HG02840 (cell line): ENCODE measurements at regions not wholly inside any gene's neighbourhood (a gene's known extent, or its start where the extent isn't known, plus 50 kb on each side); places are given as distances from the start of the nearest gene placed in this dataset.

Experiments used
- ATAC-seq: cut with Tn5 transposase; IDR thresholded peaks from one replicate; pipeline ENCODE4 v1.9.1; 2021; ENCODE audit warnings: mild to moderate bottlenecking, moderate library complexity, moderate number of reproducible peaks; ENCODE audit not compliant: unreplicated experiment, low FRiP score

DNA sequence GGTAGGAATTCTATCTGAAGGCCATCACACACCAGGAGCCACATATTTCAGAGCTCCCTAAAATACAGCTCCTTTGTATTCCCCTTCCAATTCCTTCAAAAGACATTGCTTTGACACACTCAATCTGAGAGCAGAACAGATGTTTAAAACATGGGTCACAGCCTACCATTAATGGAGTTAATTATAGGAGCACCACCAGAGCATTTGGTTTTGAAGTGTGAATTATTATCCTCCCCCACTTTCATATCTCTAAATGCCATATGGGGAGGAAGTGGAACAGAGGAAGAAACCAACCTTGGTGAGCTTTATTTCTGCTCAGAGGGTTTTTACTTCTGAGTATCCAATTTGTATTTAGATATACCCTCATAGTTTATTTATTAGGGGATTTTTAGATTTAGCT, 50.7 kb upstream of the TNFRSF21 start:
- no peak for ATAC-seq

DNA sequence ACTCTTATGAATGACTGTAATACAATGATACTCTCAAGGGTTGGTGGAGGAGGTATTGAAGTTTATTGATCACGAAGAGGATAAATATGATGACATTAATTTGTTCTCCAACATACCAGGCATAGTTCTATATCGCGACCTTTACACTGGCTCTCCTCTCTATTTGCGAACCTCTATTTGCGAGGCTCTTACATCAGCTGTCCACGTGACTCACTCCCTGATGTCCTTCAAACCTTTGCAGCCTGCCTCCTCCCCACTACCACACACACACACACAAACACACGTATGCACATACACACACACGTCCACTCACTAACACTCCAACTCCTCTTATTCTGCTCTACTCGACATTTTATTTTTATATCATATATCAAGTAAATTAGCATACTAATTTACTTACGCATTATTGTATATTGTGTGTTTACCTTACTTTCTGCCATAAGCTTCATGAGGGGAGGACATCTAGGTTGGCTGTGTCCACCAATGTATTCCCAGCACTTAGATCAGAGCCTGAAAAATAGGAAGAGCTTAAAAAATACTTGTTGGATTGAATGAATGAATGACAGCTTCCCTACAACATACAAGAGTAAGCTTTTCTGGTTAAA, 53.3 kb upstream of the TNFRSF21 start:
- ATAC-seq, result no peak

DNA sequence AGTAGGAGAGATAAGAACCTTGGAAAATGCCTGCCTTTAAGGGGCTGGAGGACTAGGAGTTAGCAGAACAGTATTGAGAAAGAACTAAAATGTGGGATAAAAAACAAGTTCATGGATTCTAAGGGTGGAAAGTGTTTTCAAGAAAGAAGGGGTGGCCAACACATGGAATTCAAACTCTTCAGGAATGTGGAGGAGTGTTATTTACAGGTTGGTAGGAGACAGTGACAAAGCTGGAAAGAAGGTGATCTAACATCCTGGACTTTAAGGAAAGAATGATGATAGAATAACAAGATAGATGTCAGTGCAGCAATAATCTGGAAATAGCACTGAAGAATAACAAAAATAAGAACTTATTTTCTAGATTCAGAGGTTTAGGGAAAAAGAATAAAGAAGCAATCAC, 54.0 kb upstream of the TNFRSF21 start:
- no peak for ATAC-seq

DNA sequence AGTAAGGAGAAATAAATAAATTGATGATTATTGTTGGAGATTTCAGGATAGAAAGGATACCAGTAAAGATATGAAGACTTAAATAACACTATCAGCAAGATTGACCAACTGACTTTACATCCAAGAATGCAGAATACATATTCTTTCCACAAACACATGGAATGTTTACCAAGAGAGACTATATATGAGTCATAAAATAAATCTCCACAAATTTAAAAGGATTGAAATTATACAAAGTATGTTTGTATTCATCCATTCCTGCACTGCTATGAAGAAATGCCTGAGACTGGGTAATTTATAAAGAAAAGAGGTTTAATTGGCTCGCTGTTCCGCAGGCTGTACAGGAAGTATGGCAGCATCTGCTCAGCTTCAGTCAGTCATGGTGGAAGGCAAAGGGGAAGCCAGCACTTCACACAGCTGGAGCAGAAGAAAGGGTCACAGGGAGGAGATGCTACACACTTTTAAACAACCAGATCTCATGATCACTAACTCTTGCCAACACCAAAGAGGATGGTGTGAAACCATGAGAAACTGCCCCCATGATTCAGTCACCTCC, 56.7 kb upstream of the TNFRSF21 start:
- no peak for ATAC-seq

DNA sequence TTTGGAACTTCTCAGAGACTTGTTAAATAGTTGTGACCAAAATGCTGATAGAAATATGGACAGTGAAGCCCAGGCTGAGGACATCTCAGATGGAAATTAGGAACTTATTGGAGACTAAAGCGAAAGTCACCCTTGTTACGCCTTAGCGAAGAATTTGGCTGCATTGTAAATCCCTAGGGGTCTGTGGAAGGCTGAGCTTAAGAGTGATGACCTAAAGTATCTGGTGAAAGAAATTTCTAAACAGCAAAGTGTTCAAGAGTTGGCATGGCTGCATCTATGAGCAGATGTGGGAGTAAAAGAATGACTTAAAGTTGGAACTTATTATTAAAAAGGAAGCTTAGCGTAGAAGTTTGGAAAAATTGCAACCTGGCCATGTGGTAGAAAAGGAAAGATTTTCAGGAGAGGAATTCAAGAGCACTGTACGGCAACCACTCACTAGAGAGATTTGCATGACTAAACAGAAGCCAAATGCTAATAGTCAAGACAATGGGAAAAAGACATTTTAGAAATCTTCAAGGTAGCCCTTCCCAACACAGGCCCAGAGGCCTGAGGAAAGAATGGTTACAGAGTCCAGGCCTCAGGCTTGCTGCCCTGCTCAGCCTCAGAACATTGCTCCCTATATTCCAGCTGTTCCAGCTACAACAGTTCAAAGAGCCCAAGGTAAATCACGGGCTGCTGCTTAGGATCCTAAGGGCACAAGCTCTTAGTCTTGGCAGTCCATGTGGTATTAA, 61.6 kb upstream of the TNFRSF21 start:
- no peak for ATAC-seq

DNA sequence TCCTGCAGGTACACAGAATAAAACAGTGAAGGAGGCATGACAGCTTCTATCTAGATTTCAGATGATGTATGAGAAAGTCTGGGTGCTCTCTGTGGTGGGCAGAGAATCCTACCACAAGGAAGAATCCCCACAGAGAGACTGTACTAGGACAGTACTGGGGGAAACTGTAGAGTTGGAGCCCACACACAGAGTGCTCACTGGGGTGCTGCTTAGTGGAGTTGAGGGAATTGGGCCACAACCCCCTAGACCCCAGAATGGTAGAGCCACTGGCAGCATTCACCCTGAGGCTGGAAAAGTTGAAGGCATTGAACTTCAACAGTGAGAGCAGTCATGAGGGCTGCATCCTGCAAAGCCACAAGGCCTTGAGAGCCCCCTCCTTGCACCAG, 62.2 kb upstream of the TNFRSF21 start:
- ATAC-seq, result no peak

DNA sequence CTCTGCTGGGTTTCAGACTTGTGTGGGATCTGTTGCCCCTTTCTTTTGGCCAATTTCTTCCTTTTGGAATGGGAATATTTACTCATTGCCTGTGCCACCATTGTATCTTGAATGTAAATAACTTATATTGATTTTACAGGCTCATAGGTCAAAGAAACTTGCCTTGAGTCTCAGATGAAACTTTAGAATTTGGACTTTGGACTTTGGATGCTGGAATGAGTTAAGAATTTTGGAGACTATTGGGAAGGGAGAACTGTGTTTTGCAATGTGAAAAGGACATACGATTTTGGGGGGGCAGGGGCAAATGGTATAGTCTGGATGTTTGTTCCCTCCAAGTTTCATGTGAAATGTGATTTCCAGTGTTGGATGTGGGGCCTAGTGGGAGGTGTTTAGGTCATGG, 62.6 kb upstream of the TNFRSF21 start:
- no peak for ATAC-seq

DNA sequence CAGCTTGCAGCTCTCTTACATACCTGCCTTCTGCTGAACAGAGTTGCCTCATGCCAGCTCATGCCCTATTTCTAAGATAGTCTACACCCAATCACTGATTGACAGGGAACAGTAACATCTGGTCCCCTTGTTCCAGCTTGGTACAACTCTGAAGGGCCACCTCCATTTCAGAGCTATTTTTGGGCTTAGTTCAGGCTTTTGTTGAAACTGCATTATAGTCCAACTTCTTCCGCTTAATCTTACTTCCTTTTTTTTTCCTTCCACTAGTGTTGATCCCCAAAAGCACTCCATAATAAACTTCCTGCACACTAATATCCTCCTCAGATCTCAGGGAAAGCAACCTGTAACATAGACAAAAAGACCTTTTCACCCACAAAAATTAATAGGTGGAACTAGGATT, 65.7 kb upstream of the TNFRSF21 start:
- ATAC-seq, result no peak

DNA sequence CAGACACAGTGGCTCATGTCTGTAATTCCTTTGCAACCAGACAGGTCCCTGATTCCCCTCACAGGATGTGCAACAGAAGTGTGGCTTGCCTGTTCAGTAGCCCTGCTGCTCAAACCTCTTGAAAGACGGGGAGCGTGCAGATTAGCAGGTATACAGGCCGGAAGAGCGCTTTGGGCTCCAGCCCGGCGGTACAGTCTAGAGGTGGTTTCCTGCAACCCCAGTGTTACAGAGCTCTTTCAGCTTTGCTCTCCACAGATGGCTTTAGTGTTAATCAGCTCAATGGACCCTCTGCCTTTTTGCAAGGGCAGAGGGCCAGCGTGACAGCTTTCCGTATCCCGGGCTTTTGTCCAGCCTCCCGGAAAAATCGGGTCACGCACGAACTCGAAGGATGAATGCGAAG, 67.2 kb upstream of the TNFRSF21 start:
- no peak for ATAC-seq

DNA sequence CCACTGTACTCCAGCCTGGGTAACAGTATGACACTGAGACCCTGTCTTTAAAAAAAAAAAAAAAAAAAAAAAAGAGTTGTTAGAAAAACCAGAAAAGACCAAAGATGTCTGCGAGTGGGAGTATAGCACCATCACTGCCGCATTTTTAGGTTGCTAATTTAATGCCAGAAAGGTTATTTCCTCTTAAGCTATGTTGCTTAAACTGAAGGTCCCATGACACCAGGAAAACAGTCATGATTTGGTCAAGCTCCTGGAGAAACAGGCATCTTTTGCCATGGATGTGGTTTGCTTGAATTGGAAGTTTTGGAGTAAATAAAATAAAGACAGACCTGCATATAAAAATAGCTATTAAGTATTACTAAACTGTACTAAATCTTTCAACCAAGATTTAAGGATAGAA, 68.3 kb upstream of the TNFRSF21 start:
- ATAC-seq, result no peak

DNA sequence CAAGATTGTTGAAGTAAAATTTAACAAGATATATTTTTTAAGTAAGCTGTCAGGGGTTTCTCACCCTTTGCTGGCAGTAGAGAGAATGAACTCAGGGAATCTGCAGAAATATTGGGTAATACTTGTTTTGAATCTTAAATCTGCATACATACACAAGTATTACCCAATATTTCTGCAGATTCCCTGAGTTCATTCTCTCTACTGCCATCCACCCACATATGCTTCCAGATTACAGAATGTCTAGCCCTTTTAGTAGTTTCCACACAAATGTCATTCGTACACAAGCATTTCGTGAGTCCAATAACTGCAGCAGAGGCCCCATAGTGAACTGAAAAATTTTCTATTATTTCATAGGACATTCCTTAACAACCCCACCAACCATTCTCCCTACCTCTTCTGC, 69.6 kb upstream of the TNFRSF21 start:
- ATAC-seq, result no peak

DNA sequence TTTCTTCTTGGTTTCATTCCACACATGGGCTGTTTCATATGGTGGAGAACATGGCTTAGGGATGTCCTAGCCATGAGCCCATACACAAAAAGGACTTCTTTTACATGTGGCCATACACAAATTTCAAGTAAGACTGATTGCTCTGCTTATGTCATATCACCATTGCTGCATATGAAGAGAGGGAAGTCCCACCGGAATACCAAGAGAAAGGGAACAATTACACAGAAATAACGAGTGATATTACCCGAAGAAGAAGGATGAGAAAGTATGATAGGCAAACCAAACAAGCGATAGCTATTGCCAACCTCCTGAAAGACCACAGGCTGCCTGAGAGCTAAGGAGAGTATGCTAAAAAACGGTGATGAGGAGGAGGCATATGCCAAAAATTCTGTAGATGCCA, 70.5 kb upstream of the TNFRSF21 start:
- ATAC-seq, result no peak

DNA sequence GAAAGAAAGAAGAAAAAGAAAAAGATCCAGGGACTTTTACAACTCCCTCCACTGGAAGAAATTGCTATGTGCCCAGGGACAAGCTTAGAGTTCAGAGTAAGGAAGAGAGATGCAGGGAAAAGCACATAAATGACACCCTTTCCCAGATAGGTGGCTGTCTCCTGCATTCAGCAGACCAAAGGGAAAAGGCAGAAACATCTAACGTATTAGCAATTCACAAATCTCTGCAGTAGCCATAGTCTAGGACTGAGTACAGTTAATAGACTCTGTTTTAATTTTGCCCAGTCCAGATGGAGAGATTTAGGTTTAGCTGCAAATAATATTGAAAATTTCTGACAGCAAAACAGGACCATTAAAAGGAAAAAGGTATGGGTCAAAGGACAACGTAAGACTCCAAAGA, 71.3 kb upstream of the TNFRSF21 start:
- ATAC-seq, result no peak

DNA sequence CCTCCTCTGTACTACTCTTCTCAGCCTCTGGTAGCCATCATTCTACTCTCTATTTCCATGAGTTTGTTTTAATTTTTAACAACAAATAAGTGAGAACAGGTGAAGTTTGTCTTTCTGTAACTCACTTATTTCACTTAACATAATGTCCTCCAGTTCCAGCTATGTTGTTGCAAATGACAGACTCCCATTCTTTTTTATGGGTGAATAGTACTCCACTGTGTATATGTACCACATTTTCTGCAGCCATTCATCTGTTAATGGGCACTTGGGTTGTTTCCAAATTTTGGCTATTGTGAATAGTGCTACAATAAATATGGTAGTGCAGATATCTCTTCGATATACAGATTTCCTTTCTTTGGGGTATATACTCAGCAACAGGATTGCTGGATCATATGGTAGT, 73.7 kb upstream of the TNFRSF21 start:
- ATAC-seq, result no peak

DNA sequence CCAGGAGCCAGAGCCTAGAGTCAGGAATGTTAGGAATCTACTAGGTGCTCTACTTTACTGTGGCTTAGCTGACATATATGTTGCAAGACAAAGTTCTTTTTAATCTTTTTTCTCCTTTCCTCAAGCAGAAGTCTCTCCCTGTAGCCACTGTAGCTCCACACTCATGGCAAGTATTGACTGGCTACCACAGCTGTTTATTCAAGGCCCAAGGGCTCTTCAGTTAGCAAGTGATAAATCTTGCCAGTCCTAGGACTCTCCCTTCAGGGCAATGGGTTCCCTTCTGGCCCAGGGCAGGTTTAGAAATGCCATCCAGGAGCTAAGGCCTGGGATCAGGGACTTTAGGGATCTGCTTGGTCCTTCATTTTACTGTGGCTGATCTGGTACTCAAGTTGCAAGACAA, 82.0 kb upstream of the TNFRSF21 start:
- ATAC-seq, result no peak

DNA sequence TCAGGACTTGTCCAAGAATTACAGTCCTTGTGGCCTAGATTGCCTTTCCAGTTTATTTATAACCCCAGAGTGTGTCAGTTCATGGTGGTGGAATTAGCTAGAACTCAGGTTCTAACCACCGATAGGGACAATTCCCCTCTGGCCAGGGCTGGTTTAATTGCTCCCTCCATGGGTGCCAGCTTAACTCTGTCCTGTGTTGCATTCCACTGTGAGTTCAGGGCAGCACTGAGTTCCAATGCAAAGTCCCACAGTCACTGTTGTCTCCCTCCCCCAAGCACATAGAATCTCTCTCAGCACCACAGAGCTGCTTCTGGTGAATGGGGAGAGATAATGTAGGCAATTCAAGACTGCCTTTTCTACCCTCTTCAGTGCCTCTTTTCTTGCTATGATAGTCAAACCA, 82.5 kb upstream of the TNFRSF21 start:
- no peak for ATAC-seq

DNA sequence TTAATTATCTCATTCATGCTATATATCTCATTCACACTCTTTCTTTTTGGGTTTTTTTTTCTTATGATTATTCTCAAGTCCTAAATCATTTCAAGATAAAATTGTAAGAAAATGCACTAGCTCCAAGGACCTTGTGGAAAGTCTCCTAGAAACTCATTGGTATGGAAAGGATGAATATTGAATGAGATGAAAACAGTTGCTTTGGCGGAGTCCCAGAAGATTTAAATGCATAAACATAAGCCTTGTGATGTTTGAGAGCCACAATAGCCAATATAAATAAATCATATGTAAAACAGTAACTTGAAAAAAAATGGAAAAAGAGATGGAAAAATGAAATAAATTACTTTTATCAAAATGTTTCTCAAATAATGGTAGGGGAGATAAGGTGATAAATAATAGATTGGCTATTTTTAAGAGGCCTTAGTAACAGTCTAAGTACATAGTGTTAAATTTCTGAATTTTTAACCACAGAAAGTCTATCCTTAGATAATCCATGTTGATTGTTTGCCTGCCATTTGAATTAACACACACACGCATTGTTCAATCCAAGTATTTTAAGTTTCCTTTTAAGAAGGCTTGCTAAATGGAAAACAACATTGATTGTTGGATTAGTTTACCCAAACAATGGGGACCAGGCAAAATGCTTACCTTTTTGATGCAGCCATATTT, 81.1 kb upstream of the CD2AP start:
- no peak for ATAC-seq

DNA sequence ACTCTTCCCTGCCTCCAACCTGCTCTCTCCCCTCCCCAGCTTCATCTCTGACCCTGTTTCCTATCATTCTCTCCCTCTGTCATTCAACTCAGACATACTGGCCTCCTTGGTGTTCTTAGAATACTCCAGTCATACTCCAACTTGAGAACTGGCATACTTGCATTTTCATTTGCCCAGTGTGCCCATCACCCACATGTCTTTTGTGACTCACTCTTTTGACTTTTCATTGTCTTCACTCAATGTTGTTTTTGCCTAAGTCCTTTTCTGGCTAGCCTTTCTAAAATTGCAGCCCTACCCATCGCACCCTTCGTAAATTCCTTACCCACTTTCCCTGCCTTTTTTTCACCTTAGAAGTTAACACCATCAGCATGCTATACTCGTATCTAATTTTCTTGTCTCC, 77.0 kb upstream of the CD2AP start:
- no peak for ATAC-seq

DNA sequence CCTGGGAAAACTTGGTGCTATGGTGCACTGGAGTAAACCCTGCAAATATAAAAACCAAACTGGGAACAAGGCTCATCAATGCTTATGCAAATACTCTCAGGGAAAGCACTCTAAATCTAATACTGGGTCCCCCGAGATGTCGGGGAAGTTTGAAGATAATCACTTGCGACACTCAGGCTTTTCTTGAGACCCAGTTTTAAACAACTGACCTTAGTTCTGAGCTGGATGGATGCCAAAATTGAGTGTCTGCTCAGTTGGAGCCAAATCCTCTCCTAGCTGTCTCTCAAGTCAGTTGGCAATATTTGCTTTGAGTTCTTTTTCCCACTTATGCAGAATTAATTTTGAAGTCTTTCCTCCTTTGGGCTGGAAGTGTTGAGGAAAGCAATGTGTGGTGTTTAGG, 75.5 kb upstream of the CD2AP start:
- no peak for ATAC-seq

DNA sequence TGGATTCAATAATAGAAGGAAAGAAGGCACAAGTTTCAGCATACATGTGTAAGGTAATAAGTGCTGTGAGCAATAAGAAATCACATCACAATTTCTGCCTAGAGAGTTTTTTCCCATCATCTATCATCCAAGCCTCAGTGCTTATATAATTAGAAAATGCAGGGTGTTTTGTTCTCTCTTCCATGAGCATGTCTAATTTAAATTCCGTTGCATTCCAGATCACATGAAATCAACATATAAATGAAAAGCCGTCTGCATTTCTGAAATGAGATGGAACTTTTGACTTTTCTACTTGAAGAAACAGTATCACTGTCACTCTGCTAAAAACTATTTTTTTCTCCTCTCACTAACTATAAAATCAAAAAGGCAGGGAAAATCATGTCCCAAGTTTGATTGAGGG, 74.5 kb upstream of the CD2AP start:
- no peak for ATAC-seq

DNA sequence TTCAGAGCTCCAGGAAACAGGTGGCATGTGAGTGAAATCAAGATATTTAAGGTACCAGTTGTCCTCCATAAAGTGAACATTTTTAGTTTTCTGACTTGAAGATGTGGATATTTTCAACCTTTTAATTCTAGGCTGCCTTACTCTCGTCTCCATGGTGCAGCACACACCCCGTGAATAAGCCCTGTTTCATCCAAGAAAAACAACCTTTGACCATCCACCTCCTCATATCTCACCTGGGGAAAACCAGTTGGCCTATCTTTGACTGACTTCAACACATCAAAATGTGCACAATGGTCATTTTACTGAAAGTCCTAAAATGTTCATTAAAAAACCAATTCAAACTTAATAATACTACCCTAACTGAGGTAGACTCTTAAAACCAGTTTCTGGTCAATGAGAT, 73.8 kb upstream of the CD2AP start:
- no peak for ATAC-seq

DNA sequence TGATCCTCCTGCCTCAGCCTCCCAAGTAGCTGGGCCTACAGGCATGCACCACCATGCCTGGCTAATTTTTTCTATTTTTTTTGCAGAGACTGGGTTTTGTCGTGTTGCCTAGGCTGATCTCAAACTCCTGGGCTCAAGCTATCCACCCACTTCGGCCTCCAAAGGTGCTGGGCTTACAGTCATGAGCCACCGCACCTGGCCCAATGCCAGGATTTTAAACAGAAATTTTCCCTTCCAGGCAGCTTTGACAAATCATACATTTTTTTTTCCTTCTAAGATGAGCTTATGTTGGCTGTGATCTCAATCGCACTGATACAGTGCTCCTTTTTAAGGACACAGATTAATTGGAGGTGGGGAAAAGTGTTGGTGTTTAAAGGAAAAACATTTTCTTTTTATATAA, 73.2 kb upstream of the CD2AP start:
- no peak for ATAC-seq
